ENCODE measurements at regions not wholly inside any gene's neighbourhood (a gene's known extent, or its start where the extent isn't known, plus 50 kb on each side); places are given as distances from the start of the nearest gene placed in this dataset.
"Not testable (repeated sequence)": the region's sequence is repeated elsewhere in the genome, so short reads cannot be mapped to it uniquely, and the experiment has no call there.

GRCh38 chr14:87041290-87042020 is 951.5 kb downstream of the GALC start:
- Histone ChIP-seq H3K27me3 (no peaks in the 10 kb centered on the region), H3K9me3 (no peaks in the 10 kb centered on the region), H3K4me1 (no peaks in the 10 kb centered on the region), H3K4me3 (no peak overlapping the region), H3K36me3 (no peaks in the 10 kb centered on the region), H3K27ac (no peak overlapping the region)
- TF ChIP-seq CTCF (IDR thresholded peaks at IDR 0.05) = no peak
- intact Hi-C loops (cut with DNase I; ENCODE audit: low total_unique reads) = no loop called here
- DNase-seq = no peak

GRCh38 chr14:87034680-87035079 is 958.3 kb downstream of the GALC start:
- Histone ChIP-seq H3K4me3 (no peak overlapping the region), H3K27me3 (no peaks in the 10 kb centered on the region), H3K27ac (no peak overlapping the region), H3K36me3 (no peaks in the 10 kb centered on the region), H3K4me1 (no peaks in the 10 kb centered on the region), H3K9me3 (no peaks in the 10 kb centered on the region)
- intact Hi-C loops (cut with DNase I; ENCODE audit: low total_unique reads) = no loop called here
- no peak for DNase-seq
- no peak for TF ChIP-seq CTCF (IDR thresholded peaks at IDR 0.05)

GRCh38 chr14:87030197-87030596 is 962.8 kb downstream of the GALC start:
- Histone ChIP-seq H3K4me1 (no peaks in the 10 kb centered on the region), H3K27ac (no peak overlapping the region), H3K36me3 (no peaks in the 10 kb centered on the region), H3K9me3 (no peaks in the 10 kb centered on the region), H3K4me3 (no peak overlapping the region), H3K27me3 (no peaks in the 10 kb centered on the region)
- DNase-seq = no peak
- TF ChIP-seq CTCF (IDR thresholded peaks at IDR 0.05) = no peak
- intact Hi-C loops (cut with DNase I; ENCODE audit: low total_unique reads) = no loop called here

DNA sequence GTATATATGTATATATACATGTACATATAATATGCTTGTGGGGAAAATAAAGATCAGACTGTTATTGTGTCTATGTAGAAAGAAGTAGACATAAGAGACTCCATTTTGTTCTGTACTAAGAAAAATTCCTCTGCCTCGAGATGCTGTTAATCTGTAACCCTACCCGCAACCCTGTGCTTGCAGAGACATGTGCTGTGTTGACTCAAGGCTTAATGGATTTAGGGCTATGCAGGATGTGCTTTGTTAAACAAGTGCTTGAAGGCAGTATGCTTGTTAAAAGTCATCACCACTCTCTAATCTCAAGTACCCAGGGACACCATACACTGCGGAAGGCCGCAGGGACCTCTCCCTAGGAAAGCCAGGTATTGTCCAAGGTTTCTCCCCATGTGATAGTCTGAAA is 972.9 kb downstream of the GALC start:
- H3K9me3 ChIP-seq; intact Hi-C loops (cut with DNase I; ENCODE audit: low total_unique reads): not testable (repeated sequence)

DNA sequence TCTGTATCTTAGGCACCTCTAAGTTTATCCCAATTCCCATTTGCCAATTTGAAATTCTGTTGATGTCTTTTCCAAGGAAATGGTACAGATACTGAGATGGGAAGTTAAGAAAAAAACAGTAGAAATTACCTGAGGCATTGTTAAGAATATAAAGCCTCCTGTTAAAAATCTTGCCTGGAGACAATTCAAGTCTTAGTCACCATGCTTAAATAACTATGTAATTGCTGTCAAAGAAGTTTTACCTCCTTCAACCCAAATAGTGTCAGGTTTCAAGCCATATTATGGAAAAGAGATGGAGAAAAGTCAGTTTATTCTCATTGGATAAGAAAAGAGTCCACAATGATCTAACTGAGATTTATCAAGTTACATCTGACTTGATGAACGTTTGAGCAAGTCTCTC is 974.7 kb downstream of the GALC start:
- no peaks in the 10 kb centered on the region for H3K36me3 ChIP-seq
- H3K27me3 ChIP-seq = no peaks in the 10 kb centered on the region
- no peaks in the 10 kb centered on the region for H3K4me1 ChIP-seq
- H3K27ac ChIP-seq = no peak overlapping the region
- intact Hi-C loops (cut with DNase I; ENCODE audit: low total_unique reads) = no loop called here
- H3K9me3 ChIP-seq = no peaks in the 10 kb centered on the region
- TF ChIP-seq CTCF (IDR thresholded peaks at IDR 0.05) = no peak
- DNase-seq = no peak
- H3K4me3 ChIP-seq = no peak overlapping the region

More for the DNA sequence above, 972.9 kb downstream of the GALC start:
- not testable (repeated sequence) for H3K27me3 ChIP-seq, DNase-seq, H3K27ac ChIP-seq, H3K36me3 ChIP-seq, H3K4me3 ChIP-seq, H3K4me1 ChIP-seq

- DNase-seq = no peak
- H3K36me3 ChIP-seq = no peaks in the 10 kb centered on the region
- intact Hi-C loops (cut with DNase I; ENCODE audit: low total_unique reads) = no loop called here
- TF ChIP-seq CTCF (IDR thresholded peaks at IDR 0.05) = no peak
- H3K27me3 ChIP-seq = no peaks in the 10 kb centered on the region
- H3K9me3 ChIP-seq = no peaks in the 10 kb centered on the region
- H3K4me1 ChIP-seq = no peaks in the 10 kb centered on the region
- no peak overlapping the region for H3K4me3 ChIP-seq
- no peak overlapping the region for H3K27ac ChIP-seq
Observed at GRCh38 chr14:87017335-87017734, 975.6 kb downstream of the GALC start.
